HG02870 (cell line): ENCODE measurements at regions not wholly inside any gene's neighbourhood (a gene's known extent, or its start where the extent isn't known, plus 50 kb on each side); places are given as distances from the start of the nearest gene placed in this dataset.
"Not testable (repeated sequence)": the region's sequence is repeated elsewhere in the genome, so short reads cannot be mapped to it uniquely, and the experiment has no call there.

Source experiments
- ATAC-seq: cut with Tn5 transposase; IDR thresholded peaks from one replicate; pipeline ENCODE4 v1.9.1; 2021; ENCODE audit warnings: mild to moderate bottlenecking, moderate library complexity; ENCODE audit not compliant: unreplicated experiment

DNA sequence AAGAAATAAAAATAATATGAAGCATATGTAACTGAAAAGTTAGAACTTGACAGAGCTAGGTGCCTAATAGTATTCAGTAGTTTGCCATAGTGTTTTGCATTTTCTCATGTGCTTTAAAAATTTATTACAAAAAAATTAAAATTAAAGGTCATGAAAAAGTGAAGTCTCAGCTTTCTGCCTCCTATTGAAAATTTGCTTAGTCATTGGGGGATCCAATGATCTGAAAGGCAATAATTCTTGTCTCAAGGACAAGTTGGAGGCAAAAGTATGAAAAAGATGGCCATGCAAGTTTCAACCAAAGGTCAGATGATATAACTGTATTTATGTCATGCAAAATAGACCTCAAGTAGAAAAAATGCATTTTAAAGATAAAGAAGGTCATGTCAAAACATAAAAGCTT lies 140.7 kb downstream of the DUSP10 start:
- no peak for ATAC-seq

- no peak for ATAC-seq
Observed at GRCh38 chr1:221602830-221603229, 139.1 kb downstream of the DUSP10 start.

- not testable (repeated sequence) for ATAC-seq
Observed at GRCh38 chr1:221604390-221604789, 137.5 kb downstream of the DUSP10 start.

DNA sequence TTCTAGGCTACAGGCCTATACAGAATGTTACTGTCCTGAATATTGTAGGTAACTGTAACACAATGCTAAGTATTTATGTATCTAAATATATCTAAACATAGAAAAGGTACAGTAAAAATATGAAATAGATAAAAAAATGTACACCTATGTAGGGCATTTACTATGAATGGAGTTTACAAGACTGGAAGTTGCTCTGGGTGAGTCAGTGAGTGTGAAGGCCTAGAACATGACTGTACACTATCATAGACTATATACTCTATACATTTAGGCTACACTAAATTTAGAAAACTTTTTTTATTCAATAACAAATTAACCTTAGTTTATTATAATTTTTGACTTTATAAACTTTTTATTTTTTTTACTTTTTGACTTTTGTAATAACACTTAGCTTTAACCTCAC lies 136.9 kb downstream of the DUSP10 start:
- ATAC-seq = no peak

DNA sequence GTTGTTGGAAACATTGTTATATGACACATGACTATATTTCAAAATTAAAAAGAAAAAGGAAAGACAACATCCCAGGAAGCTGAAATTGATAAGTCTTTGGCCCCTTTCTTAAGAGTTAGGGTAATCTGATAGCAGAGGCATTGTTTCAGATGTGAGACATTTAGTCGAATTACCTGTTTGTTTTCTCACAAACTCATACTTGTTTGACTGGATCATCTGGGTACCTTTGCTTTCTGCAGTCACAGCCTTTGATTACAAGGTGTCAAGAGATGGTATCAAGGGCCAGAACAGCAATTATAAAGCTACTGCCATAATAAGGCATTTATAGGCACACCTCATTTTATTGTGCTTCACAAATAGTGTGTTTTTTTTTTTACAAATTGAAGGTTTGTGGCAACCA lies 136.3 kb downstream of the DUSP10 start:
- no peak for ATAC-seq

DNA sequence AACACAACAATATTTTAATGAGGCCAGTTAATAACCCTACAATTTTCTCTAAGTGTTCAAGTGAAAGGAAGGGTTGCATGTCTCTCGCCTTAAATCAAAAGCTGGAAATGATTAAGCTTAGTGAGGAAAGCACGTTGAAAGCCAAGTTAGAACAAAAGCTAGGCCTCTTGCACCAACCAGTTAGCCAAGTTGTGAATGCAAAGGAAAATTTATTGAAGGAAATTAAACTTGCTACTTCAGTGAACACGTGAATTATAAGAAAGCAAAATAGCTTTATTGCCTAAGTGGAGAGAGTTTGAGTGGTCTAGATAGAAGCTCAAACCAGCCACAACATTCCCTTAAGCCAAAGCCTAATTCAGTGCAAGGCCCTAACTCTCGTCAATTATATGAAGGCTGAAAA lies 135.6 kb downstream of the DUSP10 start:
- ATAC-seq = no peak

DNA sequence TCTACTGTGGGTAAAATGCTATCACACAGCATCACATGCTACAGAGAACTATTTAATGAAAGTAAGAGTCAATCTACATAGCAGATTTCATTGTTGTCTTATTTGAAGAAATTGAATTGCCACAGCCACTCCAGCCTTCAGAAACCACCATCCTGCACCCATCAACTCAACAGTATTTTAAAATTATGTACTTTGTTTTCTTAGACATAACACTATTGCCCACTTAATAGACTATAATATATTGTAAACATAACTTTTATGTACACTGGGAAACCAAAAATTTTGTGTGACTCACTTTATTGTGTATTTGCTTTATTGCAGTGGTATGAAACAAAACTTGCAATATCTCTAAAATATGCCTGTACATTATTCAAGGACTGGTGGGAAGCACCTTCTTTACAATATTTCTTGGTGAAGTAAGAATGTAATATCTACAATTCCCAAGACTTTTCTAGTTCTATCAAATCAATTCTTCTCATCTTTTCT lies 133.0 kb downstream of the DUSP10 start:
- no peak for ATAC-seq

GRCh38 chr1:221611656-221612046 lies 130.2 kb downstream of the DUSP10 start:
- no peak for ATAC-seq

GRCh38 chr1:221612047-221612777 lies 129.7 kb downstream of the DUSP10 start:
- no peak for ATAC-seq

DNA sequence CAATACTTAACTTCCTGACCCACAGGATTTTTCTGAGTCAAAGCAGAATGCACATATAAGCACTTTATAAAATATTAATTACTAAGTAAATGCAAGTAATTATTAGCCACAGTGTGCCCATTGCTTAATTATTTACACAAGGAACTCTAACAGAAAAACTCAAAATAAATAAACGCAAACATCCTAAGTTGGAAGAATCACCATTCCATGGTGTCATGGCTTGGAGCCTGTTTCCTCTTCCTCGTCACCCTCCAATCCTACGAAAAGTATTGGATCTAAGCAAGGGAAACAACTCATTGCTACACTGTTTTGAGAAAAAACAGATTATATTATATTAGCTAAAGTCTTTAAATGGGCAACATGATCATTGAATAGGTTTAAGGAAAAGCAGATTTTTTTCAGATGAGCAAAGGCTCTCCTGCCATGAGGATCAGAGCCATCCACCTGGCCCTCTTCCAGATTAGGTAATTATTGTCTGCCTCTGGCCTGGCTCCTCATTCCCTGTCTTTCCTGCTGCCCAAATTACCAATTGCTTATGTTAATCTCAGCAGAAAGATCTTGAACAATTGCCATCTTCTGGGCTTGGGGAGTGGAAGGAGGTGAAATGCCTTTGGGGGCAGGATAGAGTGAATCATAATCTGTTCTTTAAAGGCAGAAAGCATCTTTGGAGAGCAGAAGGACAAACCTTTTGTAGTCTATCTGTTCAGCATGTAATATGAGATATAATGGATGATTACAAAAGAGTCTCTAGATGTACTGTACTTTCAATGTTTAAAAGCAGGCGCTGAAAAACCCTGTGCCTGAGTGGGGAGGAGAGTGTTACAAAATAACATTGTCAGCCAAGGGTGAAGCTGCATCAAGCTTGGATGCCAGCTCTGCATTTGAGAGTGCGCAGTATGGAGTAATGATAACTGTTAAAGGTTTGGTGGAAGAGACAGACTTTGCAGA lies 121.2 kb downstream of the DUSP10 start:
- ATAC-seq = no peak

DNA sequence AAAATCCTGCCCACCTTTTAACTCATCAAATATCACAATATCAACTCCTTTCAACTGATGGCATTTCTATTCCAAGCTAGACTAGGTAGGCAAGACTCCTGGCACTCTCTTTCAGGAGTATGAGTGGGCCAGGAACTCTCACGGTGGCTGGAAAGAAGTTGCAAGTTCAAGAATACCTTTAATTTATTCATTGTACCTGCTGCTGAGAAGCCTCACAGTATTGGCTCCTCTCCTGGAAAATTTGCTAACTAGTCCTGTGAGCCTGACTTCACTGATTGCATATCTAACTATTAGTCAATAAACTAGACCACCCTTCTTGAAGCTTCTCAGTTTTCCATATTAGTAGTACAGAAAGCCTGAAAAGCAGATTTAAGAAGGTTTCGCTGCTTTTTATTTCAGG lies 120.2 kb downstream of the DUSP10 start:
- ATAC-seq = no peak

GRCh38 chr1:221622389-221622788 lies 119.5 kb downstream of the DUSP10 start:
- no peak for ATAC-seq

- no peak for ATAC-seq
Observed at GRCh38 chr1:221625026-221625425, 116.9 kb downstream of the DUSP10 start.

DNA sequence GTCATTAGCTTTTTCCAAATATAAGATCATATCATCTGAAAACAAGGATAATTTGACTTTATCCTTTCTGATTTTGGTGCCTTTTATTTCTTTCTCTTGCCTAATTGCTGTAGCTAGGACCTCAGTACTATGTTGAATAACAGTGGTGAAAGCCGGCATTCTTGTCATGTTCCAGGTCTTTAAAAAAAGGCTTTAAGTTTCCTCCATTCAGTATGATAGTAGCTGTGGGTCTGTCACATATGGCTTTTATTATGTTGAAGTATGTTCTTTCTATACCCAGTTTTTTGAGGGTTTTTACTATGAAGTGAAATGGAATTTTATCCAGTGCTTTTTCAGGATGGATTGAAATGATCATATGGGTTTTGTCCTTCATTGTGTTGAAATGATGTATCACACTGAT lies 115.8 kb downstream of the DUSP10 start:
- no peak for ATAC-seq

- ATAC-seq = no peak
Observed at GRCh38 chr1:221630236-221630635, 111.7 kb downstream of the DUSP10 start.

DNA sequence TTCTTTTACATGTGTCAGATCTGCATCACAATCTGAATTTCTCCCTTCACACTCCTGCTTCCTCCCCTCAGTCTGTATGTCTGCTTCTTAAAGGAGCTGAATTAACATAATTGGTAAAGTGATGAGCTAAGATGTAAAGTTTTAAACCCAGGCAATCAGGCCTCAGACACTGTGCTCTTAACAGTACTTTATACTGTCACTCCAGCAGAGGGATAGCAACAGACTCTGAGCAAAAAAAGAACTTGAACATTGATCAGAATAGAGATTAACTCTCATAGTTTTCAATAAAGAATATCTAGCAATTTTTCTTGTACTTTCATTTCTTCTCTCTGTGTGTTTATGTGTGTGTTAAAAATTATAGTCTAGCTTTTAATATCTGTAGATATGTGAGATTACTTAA lies 110.3 kb downstream of the DUSP10 start:
- no peak for ATAC-seq

- no peak for ATAC-seq
Observed at GRCh38 chr1:221632072-221632471, 109.8 kb downstream of the DUSP10 start.

GRCh38 chr1:221633841-221634409 lies 108.0 kb downstream of the DUSP10 start:
- ATAC-seq = no peak

DNA sequence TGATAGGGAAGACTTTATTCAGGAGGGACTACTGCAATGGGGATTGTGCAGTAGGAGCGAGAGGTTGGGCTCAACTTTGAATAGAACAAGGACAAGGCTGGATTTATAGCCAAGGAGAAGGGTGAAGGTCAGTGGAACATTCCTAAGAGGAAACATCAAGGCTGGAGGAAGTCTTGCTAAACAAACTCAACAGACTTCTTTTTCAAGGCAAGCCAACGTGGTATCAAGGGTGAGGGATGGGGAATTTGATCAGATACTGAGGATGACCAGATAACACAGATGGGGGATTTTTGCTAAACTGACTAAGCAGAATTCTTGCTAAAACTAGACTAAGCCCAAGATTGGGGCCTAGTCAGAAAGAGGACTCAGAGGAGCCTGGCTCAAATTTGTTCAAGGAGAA lies 107.3 kb downstream of the DUSP10 start:
- ATAC-seq = no peak

GRCh38 chr1:221635305-221635704 lies 106.6 kb downstream of the DUSP10 start:
- no peak for ATAC-seq

- no peak for ATAC-seq
Observed at GRCh38 chr1:221636096-221636495, 105.8 kb downstream of the DUSP10 start.

GRCh38 chr1:221636967-221637366 lies 104.9 kb downstream of the DUSP10 start:
- no peak for ATAC-seq
